GM19463 (cell line): ENCODE measurements at regions not wholly inside any gene's neighbourhood (a gene's known extent, or its start where the extent isn't known, plus 50 kb on each side); places are given as distances from the start of the nearest gene placed in this dataset.
"Not testable (repeated sequence)": the region's sequence is repeated elsewhere in the genome, so short reads cannot be mapped to it uniquely, and the experiment has no call there.

Source experiments
- ATAC-seq: cut with Tn5 transposase; IDR thresholded peaks from one replicate; pipeline ENCODE4 v1.9.1; 2021; ENCODE audit warnings: mild to moderate bottlenecking, moderate library complexity; ENCODE audit not compliant: unreplicated experiment

GRCh38 chr12:28770322-28770721 lies 378.8 kb upstream of the FAR2 start:
- ATAC-seq: no peak

- no peak for ATAC-seq
Measured at GRCh38 chr12:28771968-28772367, 377.1 kb upstream of the FAR2 start.

GRCh38 chr12:28775556-28775955 lies 373.5 kb upstream of the FAR2 start:
- no peak for ATAC-seq

GRCh38 chr12:28776220-28776619 lies 372.9 kb upstream of the FAR2 start:
- ATAC-seq: no peak

GRCh38 chr12:28776913-28777422 lies 372.1 kb upstream of the FAR2 start:
- ATAC-seq: no peak

GRCh38 chr12:28777603-28778365 lies 371.3 kb upstream of the FAR2 start:
- no peak for ATAC-seq

GRCh38 chr12:28780096-28780495 lies 369.0 kb upstream of the FAR2 start:
- ATAC-seq: no peak

- no peak for ATAC-seq
Measured at GRCh38 chr12:28780960-28781359, 368.1 kb upstream of the FAR2 start.

GRCh38 chr12:28781671-28782652 lies 367.1 kb upstream of the FAR2 start:
- ATAC-seq: no peak

GRCh38 chr12:28782812-28783211 lies 366.3 kb upstream of the FAR2 start:
- no peak for ATAC-seq

- no peak for ATAC-seq
Measured at GRCh38 chr12:28787151-28787550, 361.9 kb upstream of the FAR2 start.

- ATAC-seq: not testable (repeated sequence)
Measured at GRCh38 chr12:28788256-28788655, 360.8 kb upstream of the FAR2 start.

GRCh38 chr12:28793581-28794151 lies 355.4 kb upstream of the FAR2 start:
- no peak for ATAC-seq

GRCh38 chr12:28794211-28794610 lies 354.9 kb upstream of the FAR2 start:
- no peak for ATAC-seq

GRCh38 chr12:28794786-28795185 lies 354.3 kb upstream of the FAR2 start:
- no peak for ATAC-seq

- no peak for ATAC-seq
Measured at GRCh38 chr12:28795311-28795710, 353.8 kb upstream of the FAR2 start.

GRCh38 chr12:28799348-28799747 lies 349.7 kb upstream of the FAR2 start:
- ATAC-seq: no peak

- peak; percentile 89 for ATAC-seq
Measured at GRCh38 chr12:28800129-28800528, 348.9 kb upstream of the FAR2 start.

GRCh38 chr12:28802706-28803438 lies 346.2 kb upstream of the FAR2 start:
- no peak for ATAC-seq

- no peak for ATAC-seq
Measured at GRCh38 chr12:28807535-28807934, 341.5 kb upstream of the FAR2 start.

- no peak for ATAC-seq
Measured at GRCh38 chr12:28811457-28811856, 337.6 kb upstream of the FAR2 start.
